Body of pancreas (tissue), 4 donors: ENCODE measurements at regions not wholly inside any gene's neighbourhood (a gene's known extent, or its start where the extent isn't known, plus 50 kb on each side); places are given as distances from the start of the nearest gene placed in this dataset.

Experiments used
- ATAC-seq: fragments of 150-250 bp; one replicate; pipeline ENCODE4 v1.9.1; 2016
- DNase-seq, 4 donors: peaks; one replicate each; pipeline ENCODE4 v3.0.0-alpha.2; 2019
- H3K27ac ChIP-seq, 4 donors: fragments of 200-600 bp; sonication (generic); 1 replicate in 3 of 4; 2 replicates in 1 of 4; pipeline versions ENCODE4 v1.5.1 to v1.6.1; 2016 to 2019; ENCODE audit warnings: mild to moderate bottlenecking in 1 of 4, mixed read lengths in 1 of 4, moderate library complexity in 1 of 4
- H3K27me3 ChIP-seq, 2 donors: fragments of 200-600 bp; sonication (generic); one replicate each; pipeline ENCODE4 v1.6.0; 2016; ENCODE audit warnings: mild to moderate bottlenecking in 1 of 2
- H3K36me3 ChIP-seq, 2 donors: fragments of 200-600 bp; sonication (generic); replicated peaks in 1 of 2; 2 replicates each; pipeline ENCODE4 v1.5.1; 2016; ENCODE audit warnings: low read depth in 2 of 2; ENCODE audit not compliant: insufficient read depth in 1 of 2
- H3K4me1 ChIP-seq: fragments of 200-600 bp; sonication (generic); one replicate; pipeline ENCODE4 v1.6.0; 2016
- H3K4me3 ChIP-seq, 2 donors: fragments of 200-600 bp; sonication (generic); 1 replicate in 1 of 2; 2 replicates in 1 of 2; pipeline ENCODE4 v1.5.1; 2016 to 2019
- H3K9me3 ChIP-seq, 3 donors: fragments of 200-600 bp; sonication (generic); 1 replicate in 2 of 3; 2 replicates in 1 of 3; pipeline ENCODE4 v1.5.1; 2016
- CTCF ChIP-seq, 7 experiments: fragments of 450-650 bp in 4 of 7; fragments of 200-600 bp in 3 of 7; sonication (generic) in 3 of 7; IDR thresholded peaks; one replicate each; pipeline ENCODE4 v1.5.1; 2016 to 2019; ENCODE audit warnings: antibody characterized with exemption in 7 of 7
- POLR2A ChIP-seq, 3 donors: fragments of 450-650 bp; IDR thresholded peaks; one replicate each; pipeline ENCODE4 v1.6.1; 2016; ENCODE audit warnings: antibody characterized with exemption in 3 of 3, mild to moderate bottlenecking in 2 of 3
- whole genome bisulfite sequencing, 2 donors: methylation state at CpG; one replicate each; pipeline ENCODE4 v1.1.5; 2017; 5-methylcytosine and 5-hydroxymethylcytosine counted together
- intact Hi-C: fragments of 100-400 bp; cut with DNase I; formaldehyde crosslinking; loops from one replicate; pipeline ENCODE4 v1.15.1; 2023

DNA sequence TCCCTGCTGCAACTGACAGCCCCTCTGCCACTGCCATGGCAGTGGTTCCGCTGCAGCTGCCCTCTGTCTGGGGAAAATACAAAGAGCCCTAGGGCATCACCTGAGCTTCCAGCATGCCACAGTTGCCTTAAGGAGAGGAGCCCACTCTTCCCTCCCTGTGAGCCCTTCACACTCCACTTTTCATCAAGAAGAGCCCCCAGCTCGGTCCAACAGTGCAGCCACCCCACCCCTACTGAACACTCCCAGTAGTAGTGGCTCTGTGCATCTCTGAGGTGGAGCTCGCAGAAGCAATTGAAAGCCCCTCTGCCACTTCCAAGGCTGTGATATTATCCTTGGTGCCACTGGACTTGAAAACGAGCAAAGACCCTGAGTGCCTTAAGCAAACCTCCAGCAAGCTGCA, 696.8 kb upstream of the COX7C start:
- ATAC-seq: no peak
- Histone ChIP-seq H3K27ac (no peak overlapping the region), H3K36me3 (no peaks in the 10 kb centered on the region), H3K4me1 (no peaks in the 10 kb centered on the region), H3K9me3 (no peaks in the 10 kb centered on the region), H3K27me3 (no peaks in the 10 kb centered on the region), H3K4me3 (no peak overlapping the region)
- intact Hi-C loops: no loop called here
- DNase-seq: no peak
- WGBS, 2 donors: 55 to 69% methylated on average over 4 of the region's 4 CpGs
- no peak for TF ChIP-seq CTCF (IDR thresholded peaks at IDR 0.05)
- no peak for TF ChIP-seq POLR2A (IDR thresholded peaks at IDR 0.05)

GRCh38 chr5:85921590-85921989, 696.2 kb upstream of the COX7C start:
- intact Hi-C loops: no loop called here
- WGBS, 2 donors: 26 to 33% methylated on average over 2 of the region's 2 CpGs
- DNase-seq: no peak

DNA sequence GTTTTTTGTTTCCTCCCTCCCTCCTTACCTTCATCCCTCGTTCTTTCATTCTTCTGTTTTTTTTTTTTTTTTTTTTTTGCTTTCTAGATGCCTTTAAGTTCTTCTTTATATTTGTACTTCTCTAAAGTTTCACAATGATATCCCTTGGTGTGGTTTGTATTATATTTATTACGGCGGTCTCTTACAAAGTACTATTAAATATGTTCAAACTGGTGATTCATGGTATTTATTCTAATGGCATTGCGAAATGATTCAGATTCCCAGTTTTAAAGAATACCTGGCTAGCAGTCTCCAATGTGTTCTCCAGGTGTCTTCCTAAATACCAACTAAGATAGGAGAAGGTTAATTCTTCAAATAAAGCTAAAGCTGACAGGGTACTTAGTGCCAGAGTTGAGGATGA, 690.1 kb upstream of the COX7C start:
- H3K27ac ChIP-seq: no peak overlapping the region
- H3K9me3 ChIP-seq: no peaks in the 10 kb centered on the region
- H3K27me3 ChIP-seq: no peaks in the 10 kb centered on the region
- no peaks in the 10 kb centered on the region for H3K36me3 ChIP-seq
- no peaks in the 10 kb centered on the region for H3K4me1 ChIP-seq
- intact Hi-C loops: no loop called here
- 78 to 81% methylated on average over 4 of the region's 4 CpGs for WGBS, 2 donors
- DNase-seq (no peak), ATAC-seq (no peak)
- TF ChIP-seq POLR2A (IDR thresholded peaks at IDR 0.05): no peak
- no peak for TF ChIP-seq CTCF (IDR thresholded peaks at IDR 0.05)
- H3K4me3 ChIP-seq: no peak overlapping the region

More at GRCh38 chr5:85921590-85921989, 696.2 kb upstream of the COX7C start:
- Histone ChIP-seq H3K27ac (no peak overlapping the region), H3K4me1 (no peaks in the 10 kb centered on the region), H3K36me3 (no peaks in the 10 kb centered on the region), H3K4me3 (no peak overlapping the region), H3K27me3 (no peaks in the 10 kb centered on the region), H3K9me3 (no peaks in the 10 kb centered on the region)
- ATAC-seq: no peak
- TF ChIP-seq CTCF (IDR thresholded peaks at IDR 0.05): no peak
- no peak for TF ChIP-seq POLR2A (IDR thresholded peaks at IDR 0.05)

- 71 to 75% methylated on average over 2 of the region's 2 CpGs for WGBS, 2 donors
- H3K4me3 ChIP-seq: no peak overlapping the region
- H3K36me3 ChIP-seq: no peaks in the 10 kb centered on the region
- TF ChIP-seq POLR2A (IDR thresholded peaks at IDR 0.05) (no peak), CTCF (IDR thresholded peaks at IDR 0.05) (no peak)
- no peaks in the 10 kb centered on the region for H3K4me1 ChIP-seq
- no peaks in the 10 kb centered on the region for H3K27me3 ChIP-seq
- intact Hi-C loops: no loop called here
- ATAC-seq (no peak), DNase-seq (no peak)
- H3K27ac ChIP-seq: no peak overlapping the region
- H3K9me3 ChIP-seq: no peaks in the 10 kb centered on the region
These were observed 688.0 kb upstream of the COX7C start for GRCh38 chr5:85929713-85930112.

DNA sequence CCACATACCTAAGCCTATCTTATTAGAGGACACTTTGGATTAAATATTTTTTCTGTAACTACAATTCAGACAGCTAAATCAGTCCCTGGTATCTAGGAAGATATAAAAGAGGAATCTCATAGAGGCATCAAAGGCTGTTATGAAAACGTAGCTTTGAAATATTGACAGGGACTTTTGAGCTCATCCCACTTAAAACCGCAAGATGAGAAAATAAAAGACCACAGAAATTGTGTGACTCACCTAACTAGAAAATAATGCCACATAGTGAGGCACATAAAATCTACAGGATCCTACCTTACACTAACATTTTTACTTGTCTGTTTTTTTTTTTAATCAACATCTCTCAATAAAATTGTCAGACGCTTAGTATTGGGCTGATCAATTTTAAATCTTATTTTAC, 686.5 kb upstream of the COX7C start:
- H3K27me3 ChIP-seq: no peaks in the 10 kb centered on the region
- no peaks in the 10 kb centered on the region for H3K4me1 ChIP-seq
- TF ChIP-seq CTCF (IDR thresholded peaks at IDR 0.05): no peak
- TF ChIP-seq POLR2A (IDR thresholded peaks at IDR 0.05): no peak
- no peaks in the 10 kb centered on the region for H3K36me3 ChIP-seq
- 52 to 59% methylated on average over 3 of the region's 3 CpGs for WGBS, 2 donors
- intact Hi-C loops: no loop called here
- no peak overlapping the region for H3K4me3 ChIP-seq
- no peak overlapping the region for H3K27ac ChIP-seq
- DNase-seq (no peak), ATAC-seq (no peak)
- H3K9me3 ChIP-seq: no peaks in the 10 kb centered on the region
